ENCODE measurements at regions not wholly inside any gene's neighbourhood (a gene's known extent, or its start where the extent isn't known, plus 50 kb on each side); places are given as distances from the start of the nearest gene placed in this dataset.

- no peaks in the 10 kb centered on the region for H3K4me1 ChIP-seq
- TF ChIP-seq POLR2A (IDR thresholded peaks at IDR 0.05) (no peak), CTCF (IDR thresholded peaks at IDR 0.05) (no peak)
- intact Hi-C loops (cut with DNase I; ENCODE audit: low total_unique reads), result no loop called here
- no peak overlapping the region for H3K4me3 ChIP-seq
- H3K27me3 ChIP-seq, result no peaks in the 10 kb centered on the region
- H3K36me3 ChIP-seq (ENCODE audit: low read depth, missing control alignments), result no peaks in the 10 kb centered on the region
- no peak for DNase-seq
- H3K9me3 ChIP-seq, result no peaks in the 10 kb centered on the region
- WGBS, 2 donors, result 77 to 81% methylated on average over 6 to 7 of the region's 7 CpGs
- H3K27ac ChIP-seq, result no peak overlapping the region
Measured at GRCh38 chr6:125597411-125598253, 151.8 kb upstream of the HEY2 start.

- WGBS, 2 donors, result 84 to 85% methylated on average over 5 of the region's 5 CpGs
- no peaks in the 10 kb centered on the region for H3K36me3 ChIP-seq (ENCODE audit: low read depth, missing control alignments)
- H3K9me3 ChIP-seq, result no peaks in the 10 kb centered on the region
- H3K27me3 ChIP-seq, result no peaks in the 10 kb centered on the region
- no peak for DNase-seq
- no peak overlapping the region for H3K27ac ChIP-seq
- intact Hi-C loops (cut with DNase I; ENCODE audit: low total_unique reads), result no loop called here
- no peaks in the 10 kb centered on the region for H3K4me1 ChIP-seq
- TF ChIP-seq POLR2A (IDR thresholded peaks at IDR 0.05) (no peak), CTCF (IDR thresholded peaks at IDR 0.05) (no peak)
- no peak overlapping the region for H3K4me3 ChIP-seq
Measured at GRCh38 chr6:125598422-125598821, 151.0 kb upstream of the HEY2 start.

DNA sequence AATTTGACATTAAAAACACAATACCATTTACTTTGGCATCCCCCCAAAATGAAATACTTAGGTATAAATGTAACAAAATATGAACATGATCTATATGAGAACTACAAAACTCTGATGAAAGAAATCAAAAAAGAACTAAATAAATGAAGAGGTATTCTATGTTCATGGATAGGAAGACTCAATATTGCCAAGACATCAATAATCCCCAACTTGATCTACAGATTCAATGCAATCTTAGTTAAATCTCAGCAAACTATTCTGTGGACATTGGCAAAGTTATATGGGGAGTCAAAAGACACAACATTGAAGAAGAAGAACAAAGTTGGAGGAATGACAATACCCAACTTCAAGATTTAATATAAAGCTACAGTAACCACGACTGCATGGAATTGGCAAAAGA lies 145.2 kb upstream of the HEY2 start:
- H3K4me3 ChIP-seq, result no peak overlapping the region
- no peaks in the 10 kb centered on the region for H3K9me3 ChIP-seq
- H3K4me1 ChIP-seq, result no peaks in the 10 kb centered on the region
- 79 to 82% methylated on average over 1 of the region's 1 CpG for WGBS, 2 donors
- H3K36me3 ChIP-seq (ENCODE audit: low read depth, missing control alignments), result no peaks in the 10 kb centered on the region
- no peak overlapping the region for H3K27ac ChIP-seq
- intact Hi-C loops (cut with DNase I; ENCODE audit: low total_unique reads), result no loop called here
- H3K27me3 ChIP-seq, result no peaks in the 10 kb centered on the region
- DNase-seq, result no peak
- TF ChIP-seq POLR2A (IDR thresholded peaks at IDR 0.05) (no peak), CTCF (IDR thresholded peaks at IDR 0.05) (no peak)

DNA sequence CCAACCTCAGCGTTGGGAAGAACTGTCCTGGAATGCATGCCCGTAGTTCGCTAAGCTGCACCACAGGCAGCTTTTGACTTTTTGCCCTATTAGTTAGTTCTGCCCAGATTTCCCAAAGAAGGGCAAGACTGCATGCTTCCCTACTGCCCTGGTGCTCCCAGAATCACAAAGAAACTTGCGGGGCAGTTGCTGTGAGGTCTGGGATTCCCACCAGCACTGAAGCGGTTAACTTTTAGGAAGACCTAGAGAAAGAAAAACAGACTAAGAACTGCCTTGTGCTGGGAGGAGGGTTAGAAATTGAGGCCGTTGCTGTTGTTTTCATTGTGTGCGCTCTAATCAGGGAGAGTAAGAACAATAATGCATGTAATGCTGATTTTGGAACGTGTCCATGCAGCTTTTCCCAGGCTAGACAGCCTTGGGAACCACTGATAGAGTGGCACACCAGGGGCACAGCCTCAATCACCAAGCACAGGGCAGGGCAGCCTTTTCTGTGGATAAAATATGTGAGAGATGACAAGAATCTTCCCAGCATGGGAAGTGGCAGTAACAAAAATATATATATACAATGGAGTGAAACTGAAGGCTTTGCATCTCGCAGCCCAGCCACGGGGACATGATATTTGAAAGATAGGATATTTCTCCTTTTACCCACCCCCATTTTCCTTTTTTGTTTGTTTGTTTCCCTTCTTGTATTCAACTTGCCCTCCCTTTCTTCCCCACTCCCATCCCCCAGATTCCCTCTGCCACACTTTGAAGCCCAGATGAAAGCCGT lies 137.7 kb upstream of the HEY2 start:
- Histone ChIP-seq H3K4me1 (peaks cover 15% of the 10 kb centered on the region), H3K27ac (peak overlapping the region; percentile 38 to 50), H3K9me3 (no peaks in the 10 kb centered on the region), H3K27me3 (no peaks in the 10 kb centered on the region), H3K36me3 (ENCODE audit: low read depth, missing control alignments) (no peaks in the 10 kb centered on the region), H3K4me3 (no peak overlapping the region)
- TF ChIP-seq CTCF (IDR thresholded peaks at IDR 0.05), result no peak
- no peak for TF ChIP-seq POLR2A (IDR thresholded peaks at IDR 0.05)
- WGBS, 2 donors, result 26 to 29% methylated on average over 11 of the region's 11 CpGs
- DNase-seq, result peak; percentile 39
- intact Hi-C loops (cut with DNase I; ENCODE audit: low total_unique reads), result no loop called here
